BLaER1 (cell line): ENCODE measurements at regions not wholly inside any gene's neighbourhood (a gene's known extent, or its start where the extent isn't known, plus 50 kb on each side); places are given as distances from the start of the nearest gene placed in this dataset.

Source experiments
- H3K27ac ChIP-seq: shearing (Covaris generic); formaldehyde crosslinking; 2 replicates; pipeline ENCODE4 v1.8.1; 2022
- H3K27me3 ChIP-seq: shearing (Covaris generic); formaldehyde crosslinking; 2 replicates; pipeline ENCODE4 v1.8.1; 2022
- H3K36me3 ChIP-seq: shearing (Covaris generic); formaldehyde crosslinking; 2 replicates; pipeline ENCODE4 v1.8.1; 2022
- H3K4me1 ChIP-seq: shearing (Covaris generic); formaldehyde crosslinking; 2 replicates; pipeline ENCODE4 v1.8.1; 2022
- H3K4me2 ChIP-seq: shearing (Covaris generic); formaldehyde crosslinking; 2 replicates; pipeline ENCODE4 v1.8.1; 2022
- H3K4me3 ChIP-seq: shearing (Covaris generic); formaldehyde crosslinking; 2 replicates; pipeline ENCODE4 v1.8.1; 2022
- H3K9ac ChIP-seq: shearing (Covaris generic); formaldehyde crosslinking; 2 replicates; pipeline ENCODE4 v1.8.1; 2022
- H3K9me3 ChIP-seq: shearing (Covaris generic); formaldehyde crosslinking; 2 replicates; pipeline ENCODE4 v1.8.1; 2022
- H4K20me1 ChIP-seq: shearing (Covaris generic); formaldehyde crosslinking; 2 replicates; pipeline ENCODE4 v1.8.1; 2022
- Cebpa-rat ChIP-seq: shearing (Covaris generic); IDR thresholded peaks from 2 replicates; pipeline ENCODE4 v1.8.1; 2022

GRCh38 chr7:68103319-68103718, 1106.7 kb downstream of the TYW1 start:
- Histone ChIP-seq H3K27ac (no peak overlapping the region), H3K4me2 (no peak overlapping the region), H3K4me1 (peaks cover 9% of the 10 kb centered on the region), H3K9ac (no peak overlapping the region), H3K9me3 (no peaks in the 10 kb centered on the region), H3K4me3 (no peak overlapping the region), H3K36me3 (no peaks in the 10 kb centered on the region), H4K20me1 (no peaks in the 10 kb centered on the region), H3K27me3 (no peaks in the 10 kb centered on the region)
- TF ChIP-seq Cebpa-rat: no peak

GRCh38 chr7:68107261-68107660, 1110.6 kb downstream of the TYW1 start:
- Histone ChIP-seq H4K20me1 (no peaks in the 10 kb centered on the region), H3K36me3 (no peaks in the 10 kb centered on the region), H3K4me2 (no peak overlapping the region), H3K4me1 (peaks cover 3% of the 10 kb centered on the region), H3K27ac (no peak overlapping the region), H3K4me3 (no peak overlapping the region), H3K27me3 (no peaks in the 10 kb centered on the region), H3K9me3 (no peaks in the 10 kb centered on the region), H3K9ac (no peak overlapping the region)
- no peak for TF ChIP-seq Cebpa-rat

- no peak overlapping the region for H3K4me2 ChIP-seq
- no peak overlapping the region for H3K9ac ChIP-seq
- H3K27me3 ChIP-seq: no peaks in the 10 kb centered on the region
- TF ChIP-seq Cebpa-rat: no peak
- H3K4me3 ChIP-seq: no peak overlapping the region
- no peaks in the 10 kb centered on the region for H3K9me3 ChIP-seq
- no peaks in the 10 kb centered on the region for H3K4me1 ChIP-seq
- H3K36me3 ChIP-seq: no peaks in the 10 kb centered on the region
- H3K27ac ChIP-seq: no peak overlapping the region
- H4K20me1 ChIP-seq: no peaks in the 10 kb centered on the region
These were observed 1111.3 kb downstream of the TYW1 start for GRCh38 chr7:68107968-68108367.

GRCh38 chr7:68109299-68109698, 1112.7 kb downstream of the TYW1 start:
- no peaks in the 10 kb centered on the region for H3K9me3 ChIP-seq
- no peaks in the 10 kb centered on the region for H3K36me3 ChIP-seq

GRCh38 chr7:68119411-68119810, 1122.8 kb downstream of the TYW1 start:
- Histone ChIP-seq H3K36me3 (no peaks in the 10 kb centered on the region), H3K27ac (no peak overlapping the region), H3K4me2 (no peak overlapping the region), H3K9ac (no peak overlapping the region), H3K4me3 (no peak overlapping the region), H3K27me3 (no peaks in the 10 kb centered on the region), H3K4me1 (no peaks in the 10 kb centered on the region), H3K9me3 (peaks cover 21% of the 10 kb centered on the region), H4K20me1 (no peaks in the 10 kb centered on the region)
- no peak for TF ChIP-seq Cebpa-rat

More at GRCh38 chr7:68109299-68109698, 1112.7 kb downstream of the TYW1 start:
- Histone ChIP-seq H4K20me1 (no peaks in the 10 kb centered on the region), H3K4me2 (no peak overlapping the region), H3K27me3 (no peaks in the 10 kb centered on the region), H3K4me3 (no peak overlapping the region), H3K9ac (no peak overlapping the region), H3K4me1 (no peaks in the 10 kb centered on the region), H3K27ac (no peak overlapping the region)
- TF ChIP-seq Cebpa-rat: no peak

GRCh38 chr7:68121056-68121455, 1124.4 kb downstream of the TYW1 start:
- Histone ChIP-seq H3K27me3 (no peaks in the 10 kb centered on the region), H3K27ac (no peak overlapping the region), H3K36me3 (no peaks in the 10 kb centered on the region), H3K9ac (no peak overlapping the region), H3K4me2 (no peak overlapping the region), H3K4me3 (no peak overlapping the region), H3K9me3 (peaks cover 21% of the 10 kb centered on the region), H4K20me1 (no peaks in the 10 kb centered on the region), H3K4me1 (no peaks in the 10 kb centered on the region)
- no peak for TF ChIP-seq Cebpa-rat

GRCh38 chr7:68121655-68122054, 1125.0 kb downstream of the TYW1 start:
- Histone ChIP-seq H3K36me3 (no peaks in the 10 kb centered on the region), H3K4me3 (no peak overlapping the region), H3K9ac (no peak overlapping the region), H3K4me2 (no peak overlapping the region), H3K4me1 (no peaks in the 10 kb centered on the region), H3K27ac (no peak overlapping the region), H4K20me1 (no peaks in the 10 kb centered on the region), H3K27me3 (no peaks in the 10 kb centered on the region), H3K9me3 (peaks cover 21% of the 10 kb centered on the region)
- TF ChIP-seq Cebpa-rat: no peak

- Histone ChIP-seq H3K9ac (no peak overlapping the region), H3K36me3 (no peaks in the 10 kb centered on the region), H3K27ac (no peak overlapping the region), H4K20me1 (no peaks in the 10 kb centered on the region), H3K4me1 (no peaks in the 10 kb centered on the region), H3K9me3 (peaks cover 21% of the 10 kb centered on the region), H3K4me3 (no peak overlapping the region), H3K4me2 (no peak overlapping the region), H3K27me3 (no peaks in the 10 kb centered on the region)
- TF ChIP-seq Cebpa-rat: no peak
These were observed 1126.2 kb downstream of the TYW1 start for GRCh38 chr7:68122801-68123200.

GRCh38 chr7:68125168-68125567, 1128.5 kb downstream of the TYW1 start:
- Histone ChIP-seq H3K4me3 (no peak overlapping the region), H3K36me3 (no peaks in the 10 kb centered on the region), H3K4me1 (no peaks in the 10 kb centered on the region), H3K4me2 (no peak overlapping the region), H3K27me3 (no peaks in the 10 kb centered on the region), H3K9ac (no peak overlapping the region), H3K27ac (no peak overlapping the region), H4K20me1 (no peaks in the 10 kb centered on the region), H3K9me3 (peaks cover 3% of the 10 kb centered on the region)
- no peak for TF ChIP-seq Cebpa-rat

- Histone ChIP-seq H3K27me3 (no peaks in the 10 kb centered on the region), H3K9ac (no peak overlapping the region), H3K27ac (no peak overlapping the region), H3K4me1 (0 out of 2 replicates have a peak, but pooled peaks cover 7% of the 10 kb centered on the region), H4K20me1 (no peaks in the 10 kb centered on the region), H3K4me2 (no peak overlapping the region), H3K4me3 (no peak overlapping the region), H3K36me3 (no peaks in the 10 kb centered on the region), H3K9me3 (no peaks in the 10 kb centered on the region)
- no peak for TF ChIP-seq Cebpa-rat
These were observed 1136.4 kb downstream of the TYW1 start for GRCh38 chr7:68133045-68133444.

- Histone ChIP-seq H3K27me3 (no peaks in the 10 kb centered on the region), H4K20me1 (no peaks in the 10 kb centered on the region), H3K4me1 (no peaks in the 10 kb centered on the region), H3K9ac (no peak overlapping the region), H3K4me2 (no peak overlapping the region), H3K36me3 (no peaks in the 10 kb centered on the region), H3K27ac (no peak overlapping the region), H3K9me3 (peaks cover 26% of the 10 kb centered on the region), H3K4me3 (no peak overlapping the region)
- no peak for TF ChIP-seq Cebpa-rat
These were observed 1146.7 kb downstream of the TYW1 start for GRCh38 chr7:68143345-68143744.
